ENCODE measurements at regions not wholly inside any gene's neighbourhood (a gene's known extent, or its start where the extent isn't known, plus 50 kb on each side); places are given as distances from the start of the nearest gene placed in this dataset.

DNA sequence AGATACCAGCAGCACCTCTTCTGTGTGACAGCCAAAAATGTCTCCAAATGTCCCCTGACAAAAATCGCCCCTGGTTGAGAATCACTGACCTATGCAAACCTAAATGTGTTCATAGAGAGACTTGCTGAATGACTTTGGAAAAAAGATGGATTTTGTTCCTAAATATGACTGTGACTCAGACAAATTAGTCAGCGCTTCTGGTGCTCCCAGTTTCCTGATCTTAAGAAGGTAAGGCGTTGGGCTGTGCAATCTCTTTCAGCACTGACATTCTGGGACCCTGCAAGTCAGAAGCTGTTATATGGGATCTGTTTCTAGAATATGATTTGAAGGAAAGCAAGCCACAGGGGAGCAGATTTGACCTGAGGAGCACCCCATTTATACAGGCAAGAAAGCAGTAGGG lies 90.6 kb upstream of the PWP1 start:
- DNase-seq (ENCODE audit: extremely low read depth, low read depth), result no peak
- no peak for TF ChIP-seq CTCF (IDR thresholded peaks at IDR 0.05; ENCODE audit: low read depth, low read length)

- no peak for DNase-seq (ENCODE audit: extremely low read depth, low read depth)
- TF ChIP-seq CTCF (IDR thresholded peaks at IDR 0.05; ENCODE audit: low read depth, low read length), result no peak
Measured at GRCh38 chr12:107597695-107598410, 87.7 kb upstream of the PWP1 start.

DNA sequence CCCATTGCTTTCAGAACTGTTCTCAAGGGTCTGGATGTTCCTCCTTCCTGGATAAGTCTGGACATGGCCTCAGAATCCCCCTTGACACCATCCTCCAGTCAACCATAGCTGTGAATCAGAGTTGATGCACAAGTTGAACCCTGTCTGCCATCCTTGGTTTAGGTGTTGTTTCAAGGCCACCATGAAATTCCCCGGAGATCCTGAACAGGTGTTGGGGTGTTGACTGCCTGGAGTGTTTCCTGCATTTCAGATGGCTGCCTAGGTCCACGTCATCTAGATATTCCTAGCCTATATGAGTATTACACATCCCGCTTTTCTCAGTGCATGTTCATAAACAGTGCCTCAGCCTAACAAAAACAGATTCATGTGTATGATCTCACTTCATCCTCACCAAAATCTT lies 86.7 kb upstream of the PWP1 start:
- no peak for TF ChIP-seq CTCF (IDR thresholded peaks at IDR 0.05; ENCODE audit: low read depth, low read length)
- DNase-seq (ENCODE audit: extremely low read depth, low read depth), result no peak

DNA sequence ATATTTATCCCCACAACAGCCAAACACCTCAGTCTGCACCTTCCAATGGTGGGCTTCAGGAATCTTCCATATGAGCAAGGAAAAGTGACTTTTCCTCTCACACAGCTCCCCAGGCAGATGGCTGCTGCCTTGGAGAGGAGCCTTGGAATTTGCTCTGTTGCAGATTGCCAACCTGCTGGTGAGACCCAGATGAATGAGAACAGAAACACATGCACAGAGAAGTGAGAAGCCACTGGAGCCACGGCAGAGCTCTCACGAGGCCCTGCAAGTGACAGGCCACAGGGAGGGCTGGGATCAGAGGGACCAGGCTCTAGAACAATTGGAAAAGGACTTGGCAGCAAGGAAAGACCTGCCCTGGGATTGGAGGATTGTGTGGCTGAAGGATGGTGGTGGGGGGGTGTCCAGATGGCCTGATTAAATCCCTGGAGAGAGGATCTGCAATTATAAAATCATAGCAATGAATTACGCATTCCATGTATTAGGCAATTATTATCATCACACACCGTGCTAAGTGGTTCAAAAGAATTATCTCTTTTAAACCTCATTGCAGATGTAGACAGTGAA lies 84.9 kb upstream of the PWP1 start:
- DNase-seq (ENCODE audit: extremely low read depth, low read depth), result no peak
- TF ChIP-seq CTCF (IDR thresholded peaks at IDR 0.05; ENCODE audit: low read depth, low read length), result no peak

DNA sequence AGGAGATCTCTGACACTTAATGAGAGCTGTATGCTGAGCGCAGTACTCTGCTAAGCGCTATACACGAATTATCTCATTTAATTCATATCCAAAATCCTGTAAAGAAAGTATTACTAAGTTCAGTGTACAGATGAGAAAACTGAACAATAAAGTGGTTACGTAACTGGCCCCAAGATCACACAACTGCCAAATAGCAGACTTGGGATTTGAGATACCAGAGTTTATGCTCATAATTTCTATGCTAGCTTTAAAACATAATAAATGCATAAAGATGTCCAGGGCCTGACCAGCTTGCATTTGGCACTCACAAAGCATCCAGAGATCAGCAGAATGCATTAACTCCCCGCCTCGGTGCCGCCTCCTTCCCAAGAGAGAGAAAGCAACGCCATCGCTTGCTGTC lies 83.2 kb upstream of the PWP1 start:
- DNase-seq (ENCODE audit: extremely low read depth, low read depth), result no peak
- no peak for TF ChIP-seq CTCF (IDR thresholded peaks at IDR 0.05; ENCODE audit: low read depth, low read length)

DNA sequence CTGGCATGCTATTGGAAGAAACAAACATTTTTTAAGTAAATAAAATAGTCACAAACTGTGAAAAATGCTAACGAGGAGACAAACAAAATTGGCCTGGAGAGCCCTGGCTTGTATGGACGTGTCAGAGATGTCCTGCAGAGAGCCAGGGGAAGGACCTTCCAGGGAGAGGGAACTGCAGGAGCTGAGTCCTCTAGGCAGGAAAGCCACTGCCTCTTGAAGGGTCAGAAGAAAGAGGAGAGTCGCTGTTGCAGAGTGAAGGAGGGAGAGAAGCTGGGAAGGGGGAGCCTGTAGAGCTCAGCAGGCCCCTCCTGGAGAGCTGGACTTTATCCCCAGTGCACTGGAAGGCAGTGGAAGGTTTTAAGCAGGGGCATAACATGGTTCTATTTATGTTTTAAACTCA lies 80.3 kb upstream of the PWP1 start:
- DNase-seq (ENCODE audit: extremely low read depth, low read depth), result no peak

More for the DNA sequence above, 80.3 kb upstream of the PWP1 start:
- no peak for TF ChIP-seq CTCF (IDR thresholded peaks at IDR 0.05; ENCODE audit: low read depth, low read length)
